Breast epithelium (tissue), 4 donors: ENCODE measurements at regions not wholly inside any gene's neighbourhood (a gene's known extent, or its start where the extent isn't known, plus 50 kb on each side); places are given as distances from the start of the nearest gene placed in this dataset.

ENCODE experiments used
- DNase-seq, 2 donors: peaks; one replicate each; pipeline ENCODE4 v3.0.0-alpha.2; 2019; ENCODE audit warnings: low spot score in 2 of 2
- H3K27ac ChIP-seq, 2 donors: fragments of 200-600 bp; sonication (generic) in 1 of 2; one replicate each; pipeline ENCODE4 v1.5.1; 2016 to 2019; ENCODE audit warnings: mild to moderate bottlenecking in 1 of 2
- H3K27me3 ChIP-seq, 2 donors: fragments of 200-600 bp; sonication (generic) in 1 of 2; one replicate each; pipeline versions ENCODE4 v1.5.1 to v1.6.0; 2017 to 2019; ENCODE audit warnings: control low read depth in 1 of 2, mild to moderate bottlenecking in 1 of 2
- H3K36me3 ChIP-seq: fragments of 200-600 bp; one replicate; pipeline ENCODE4 v1.5.1; 2019
- H3K4me1 ChIP-seq, 2 donors: fragments of 200-600 bp; sonication (generic); one replicate each; pipeline ENCODE4 v1.5.1; 2016 to 2019; ENCODE audit warnings: control low read depth in 1 of 2
- H3K4me3 ChIP-seq, 3 donors: fragments of 200-600 bp; sonication (generic); 1 replicate in 2 of 3; 2 replicates in 1 of 3; pipeline ENCODE4 v1.5.1; 2016 to 2019; ENCODE audit warnings: mild to moderate bottlenecking in 3 of 3, moderate library complexity in 2 of 3
- H3K9me3 ChIP-seq, 2 donors: fragments of 200-600 bp; sonication (generic) in 1 of 2; one replicate each; pipeline ENCODE4 v1.5.1; 2016 to 2019; ENCODE audit warnings: control low read depth in 1 of 2
- CTCF ChIP-seq, 3 donors: fragments of 450-650 bp; IDR thresholded peaks; one replicate each; pipeline ENCODE4 v1.5.1; 2016 to 2017; ENCODE audit warnings: antibody characterized with exemption in 3 of 3, mild to moderate bottlenecking in 3 of 3, moderate library complexity in 3 of 3
- POLR2A ChIP-seq: fragments of 450-650 bp; IDR thresholded peaks from one replicate; pipeline ENCODE4 v1.6.1; 2016; ENCODE audit warnings: antibody characterized with exemption, mild to moderate bottlenecking, moderate library complexity
- POLR2AphosphoS5 ChIP-seq, 3 donors: sonication (generic); formaldehyde crosslinking; IDR thresholded peaks; one replicate each; pipeline ENCODE4 v1.6.1; 2017; ENCODE audit warnings: antibody characterized with exemption in 3 of 3
- intact Hi-C: fragments of 100-400 bp; cut with DNase I; formaldehyde crosslinking; loops from one replicate; pipeline ENCODE4 v1.15.1; 2023; ENCODE audit warnings: low total_unique reads

GRCh38 chr6:23081701-23082100 is 512.3 kb downstream of the HDGFL1 start:
- Histone ChIP-seq H3K4me1 (no peaks in the 10 kb centered on the region), H3K27me3 (no peaks in the 10 kb centered on the region), H3K27ac (no peak overlapping the region), H3K36me3 (no peaks in the 10 kb centered on the region), H3K9me3 (no peaks in the 10 kb centered on the region), H3K4me3 (no peak overlapping the region)
- DNase-seq = no peak
- TF ChIP-seq POLR2A (no peak), CTCF (IDR thresholded peaks at IDR 0.05) (no peak), POLR2AphosphoS5 (IDR thresholded peaks at IDR 0.05) (no peak)
- intact Hi-C loops = no loop called here

GRCh38 chr6:23086100-23086499 is 516.7 kb downstream of the HDGFL1 start:
- intact Hi-C loops = no loop called here
- TF ChIP-seq CTCF (IDR thresholded peaks at IDR 0.05) (no peak), POLR2AphosphoS5 (IDR thresholded peaks at IDR 0.05) (no peak), POLR2A (no peak)
- Histone ChIP-seq H3K36me3 (no peaks in the 10 kb centered on the region), H3K4me1 (no peaks in the 10 kb centered on the region), H3K9me3 (no peaks in the 10 kb centered on the region), H3K27me3 (no peaks in the 10 kb centered on the region), H3K27ac (no peak overlapping the region), H3K4me3 (no peak overlapping the region)
- DNase-seq = no peak

- no peak for TF ChIP-seq CTCF (IDR thresholded peaks at IDR 0.05)
- TF ChIP-seq POLR2AphosphoS5 (IDR thresholded peaks at IDR 0.05) = no peak
- TF ChIP-seq POLR2A = no peak
- DNase-seq = no peak
- H3K27ac ChIP-seq = no peak overlapping the region
- H3K4me3 ChIP-seq = no peak overlapping the region
- no peaks in the 10 kb centered on the region for H3K4me1 ChIP-seq
- no peaks in the 10 kb centered on the region for H3K9me3 ChIP-seq
- intact Hi-C loops = no loop called here
- H3K27me3 ChIP-seq = no peaks in the 10 kb centered on the region
- no peaks in the 10 kb centered on the region for H3K36me3 ChIP-seq
Measured at GRCh38 chr6:23087471-23087870, 518.1 kb downstream of the HDGFL1 start.

GRCh38 chr6:23088761-23089160 is 519.4 kb downstream of the HDGFL1 start:
- TF ChIP-seq POLR2AphosphoS5 (IDR thresholded peaks at IDR 0.05) (no peak), CTCF (IDR thresholded peaks at IDR 0.05) (no peak), POLR2A (no peak)
- intact Hi-C loops = no loop called here
- DNase-seq = no peak
- H3K27me3 ChIP-seq = no peaks in the 10 kb centered on the region
- H3K9me3 ChIP-seq = no peaks in the 10 kb centered on the region
- H3K27ac ChIP-seq = no peak overlapping the region
- H3K4me1 ChIP-seq = no peaks in the 10 kb centered on the region
- H3K4me3 ChIP-seq = no peak overlapping the region
- no peaks in the 10 kb centered on the region for H3K36me3 ChIP-seq

- Histone ChIP-seq H3K4me3 (no peak overlapping the region), H3K9me3 (no peaks in the 10 kb centered on the region), H3K27ac (no peak overlapping the region), H3K27me3 (no peaks in the 10 kb centered on the region), H3K36me3 (no peaks in the 10 kb centered on the region), H3K4me1 (no peaks in the 10 kb centered on the region)
- no peak for DNase-seq
- intact Hi-C loops = no loop called here
- no peak for TF ChIP-seq POLR2AphosphoS5 (IDR thresholded peaks at IDR 0.05)
- no peak for TF ChIP-seq CTCF (IDR thresholded peaks at IDR 0.05)
- no peak for TF ChIP-seq POLR2A
Measured at GRCh38 chr6:23089981-23090380, 520.6 kb downstream of the HDGFL1 start.
